ENCODE measurements at regions not wholly inside any gene's neighbourhood (a gene's known extent, or its start where the extent isn't known, plus 50 kb on each side); places are given as distances from the start of the nearest gene placed in this dataset.

- no peaks in the 10 kb centered on the region for H3K36me3 ChIP-seq (ENCODE audit: control insufficient read depth, insufficient read depth, low read length)
- ChIA-PET POLR2A (no interaction called here), CTCF (no interaction called here)
- no peak overlapping the region for H3K27ac ChIP-seq (ENCODE audit: low read length)
- TF ChIP-seq TCF7L2 (IDR thresholded peaks at IDR 0.05; ENCODE audit: low read depth, low read length) (no peak), POLR2AphosphoS5 (IDR thresholded peaks at IDR 0.05; ENCODE audit: low read depth, low read length) (no peak), SIN3A (IDR thresholded peaks at IDR 0.05; ENCODE audit: borderline replicate concordance, insufficient read depth, low read depth, low read length) (no peak), REST (IDR thresholded peaks at IDR 0.05; ENCODE audit: insufficient read depth in 1 of 2, low read depth in 2 of 2, low read length in 1 of 2) (no peak)
- TF ChIP-seq, protein P1, sequence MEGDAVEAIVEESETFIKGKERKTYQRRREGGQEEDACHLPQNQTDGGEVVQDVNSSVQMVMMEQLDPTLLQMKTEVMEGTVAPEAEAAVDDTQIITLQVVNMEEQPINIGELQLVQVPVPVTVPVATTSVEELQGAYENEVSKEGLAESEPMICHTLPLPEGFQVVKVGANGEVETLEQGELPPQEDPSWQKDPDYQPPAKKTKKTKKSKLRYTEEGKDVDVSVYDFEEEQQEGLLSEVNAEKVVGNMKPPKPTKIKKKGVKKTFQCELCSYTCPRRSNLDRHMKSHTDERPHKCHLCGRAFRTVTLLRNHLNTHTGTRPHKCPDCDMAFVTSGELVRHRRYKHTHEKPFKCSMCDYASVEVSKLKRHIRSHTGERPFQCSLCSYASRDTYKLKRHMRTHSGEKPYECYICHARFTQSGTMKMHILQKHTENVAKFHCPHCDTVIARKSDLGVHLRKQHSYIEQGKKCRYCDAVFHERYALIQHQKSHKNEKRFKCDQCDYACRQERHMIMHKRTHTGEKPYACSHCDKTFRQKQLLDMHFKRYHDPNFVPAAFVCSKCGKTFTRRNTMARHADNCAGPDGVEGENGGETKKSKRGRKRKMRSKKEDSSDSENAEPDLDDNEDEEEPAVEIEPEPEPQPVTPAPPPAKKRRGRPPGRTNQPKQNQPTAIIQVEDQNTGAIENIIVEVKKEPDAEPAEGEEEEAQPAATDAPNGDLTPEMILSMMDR (IDR thresholded peaks at IDR 0.05): no peak
- intact Hi-C loops (cut with micrococcal nuclease; ENCODE audit: unreplicated experiment) (no loop called here), in situ Hi-C loops (cut with HindIII; ENCODE audit: low pct_unique_long_range_greater_than_20kb, low sequenced_read_pairs) (no loop called here)
- no TSS peak for BruUV-seq (replicated peaks)
- no peaks in the 10 kb centered on the region for H3K9me3 ChIP-seq (ENCODE audit: control insufficient read depth, insufficient read depth, low read depth, low read length)
- no peak overlapping the region for H3K4me3 ChIP-seq (ENCODE audit: low read depth in 2 of 2, low read length in 2 of 2)
- no peaks in the 10 kb centered on the region for H3K4me1 ChIP-seq (ENCODE audit: control insufficient read depth, insufficient read depth, low read length)
- ATAC-seq: no peak
- DNase-seq (ENCODE audit: low read depth, low spot score): no peak
- H3K27me3 ChIP-seq (ENCODE audit: control insufficient read depth, insufficient read depth, low read length): peaks cover 25% of the 10 kb centered on the region
These were observed 149.3 kb upstream of the FSTL4 start for GRCh38 chr5:133761632-133762031.

- no peak overlapping the region for H3K4me3 ChIP-seq (ENCODE audit: low read depth in 2 of 2, low read length in 2 of 2)
- ChIA-PET CTCF (no interaction called here), POLR2A (no interaction called here)
- ATAC-seq: no peak
- H3K27me3 ChIP-seq (ENCODE audit: control insufficient read depth, insufficient read depth, low read length): peaks cover 25% of the 10 kb centered on the region
- TF ChIP-seq SIN3A (IDR thresholded peaks at IDR 0.05; ENCODE audit: borderline replicate concordance, insufficient read depth, low read depth, low read length) (no peak), REST (IDR thresholded peaks at IDR 0.05; ENCODE audit: insufficient read depth in 1 of 2, low read depth in 2 of 2, low read length in 1 of 2) (no peak), TCF7L2 (IDR thresholded peaks at IDR 0.05; ENCODE audit: low read depth, low read length) (no peak), POLR2AphosphoS5 (IDR thresholded peaks at IDR 0.05; ENCODE audit: low read depth, low read length) (no peak)
- TF ChIP-seq, protein P1 (IDR thresholded peaks at IDR 0.05): no peak
- H3K27ac ChIP-seq (ENCODE audit: low read length): no peak overlapping the region
- no peaks in the 10 kb centered on the region for H3K36me3 ChIP-seq (ENCODE audit: control insufficient read depth, insufficient read depth, low read length)
- no peaks in the 10 kb centered on the region for H3K4me1 ChIP-seq (ENCODE audit: control insufficient read depth, insufficient read depth, low read length)
- H3K9me3 ChIP-seq (ENCODE audit: control insufficient read depth, insufficient read depth, low read depth, low read length): no peaks in the 10 kb centered on the region
- intact Hi-C loops (cut with micrococcal nuclease; ENCODE audit: unreplicated experiment): no loop called here
- DNase-seq (ENCODE audit: low read depth, low spot score): no peak
- BruUV-seq (replicated peaks): no TSS peak
- in situ Hi-C loops (cut with HindIII; ENCODE audit: low pct_unique_long_range_greater_than_20kb, low sequenced_read_pairs): no loop called here
These were observed 148.2 kb upstream of the FSTL4 start for GRCh38 chr5:133760532-133760931.

All from Panc1 (cell line).